GM10266 (cell line): ENCODE measurements at regions not wholly inside any gene's neighbourhood (a gene's known extent, or its start where the extent isn't known, plus 50 kb on each side); places are given as distances from the start of the nearest gene placed in this dataset.
A peak's percentile ranks its signal among the peaks of the same experiment; 100 is the strongest.

ENCODE experiments used
- DNase-seq: peaks from one replicate; pipeline ENCODE4 v3.0.0; 2012; ENCODE audit errors: extremely low spot score
- CTCF ChIP-seq: IDR thresholded peaks from 2 replicates; pipeline ENCODE4 v1.5.1; 2012; ENCODE audit warnings: mild to moderate bottlenecking, low read depth; ENCODE audit not compliant: control insufficient read depth, insufficient read depth; ENCODE audit errors: missing control alignments

- DNase-seq: no peak
- no peak for TF ChIP-seq CTCF
Measured at GRCh38 chr3:4897765-4898453, 81.3 kb upstream of the BHLHE40 start.

- peak; percentile 66 for DNase-seq
- TF ChIP-seq CTCF: no peak
Measured at GRCh38 chr3:4898454-4899313, 80.6 kb upstream of the BHLHE40 start.

- no peak for DNase-seq
- no peak for TF ChIP-seq CTCF
Measured at GRCh38 chr3:4899710-4900109, 79.5 kb upstream of the BHLHE40 start.

GRCh38 chr3:4900298-4900697 lies 78.9 kb upstream of the BHLHE40 start:
- TF ChIP-seq CTCF: no peak
- no peak for DNase-seq

- no peak for DNase-seq
- TF ChIP-seq CTCF: no peak
Measured at GRCh38 chr3:4904811-4905695, 74.2 kb upstream of the BHLHE40 start.

- TF ChIP-seq CTCF: no peak
- no peak for DNase-seq
Measured at GRCh38 chr3:4906107-4906621, 73.1 kb upstream of the BHLHE40 start.
